ENCODE measurements at regions not wholly inside any gene's neighbourhood (a gene's known extent, or its start where the extent isn't known, plus 50 kb on each side); places are given as distances from the start of the nearest gene placed in this dataset.

DNA sequence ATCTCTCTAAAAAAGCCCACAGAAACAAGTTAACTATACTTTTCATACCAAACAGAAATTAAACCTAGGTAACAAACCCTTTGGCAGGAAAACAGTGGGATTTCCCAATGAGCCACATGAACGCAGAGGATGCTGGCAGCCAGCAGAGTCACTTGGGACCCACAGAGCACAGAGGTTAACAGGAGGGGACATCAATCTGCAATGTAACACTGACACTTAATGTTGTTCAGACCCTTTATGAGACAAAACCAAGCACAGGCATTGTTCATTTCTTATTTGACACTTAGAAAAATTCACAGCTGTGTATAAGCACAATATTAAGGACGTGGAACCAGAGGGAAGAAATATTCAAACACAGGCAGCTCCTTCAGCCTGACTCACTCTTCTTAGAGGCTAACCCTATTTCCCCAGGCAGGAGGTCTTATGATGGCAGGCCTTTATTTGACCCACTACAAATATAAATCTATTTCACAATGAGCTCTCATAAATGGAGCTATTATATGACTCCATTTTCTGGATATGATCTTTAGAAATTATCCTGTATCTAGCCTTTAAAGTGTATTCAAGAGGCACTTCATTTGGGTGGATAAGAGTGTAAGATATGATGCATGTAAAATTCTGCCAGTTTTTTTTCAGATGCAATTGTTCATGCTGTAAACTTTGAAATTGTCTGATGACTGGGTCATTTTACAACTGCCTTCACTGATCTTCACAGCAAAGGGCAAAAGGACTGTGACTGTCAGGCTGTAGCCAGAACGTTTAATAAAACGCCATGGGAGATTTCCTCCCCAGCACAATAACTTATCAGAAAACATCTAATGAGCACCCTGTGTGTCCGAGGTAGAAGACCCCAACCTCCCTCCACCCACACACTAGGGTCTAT lies 132.8 kb upstream of the SATB2 start:
- H3K27me3 Mint-ChIP-seq (ENCODE audit: unreplicated experiment) = peaks cover 20% of the 10 kb centered on the region
- BruUV-seq (replicated peaks) = no TSS peak
- no peaks in the 10 kb centered on the region for H3K4me1 Mint-ChIP-seq (ENCODE audit: low read depth, unreplicated experiment)
- no peak for DNase-seq
- no peak overlapping the region for H3K27ac Mint-ChIP-seq (ENCODE audit: unreplicated experiment)
- H3K4me3 Mint-ChIP-seq (ENCODE audit: low read depth, unreplicated experiment) = no peak overlapping the region
- H3K9me3 Mint-ChIP-seq (ENCODE audit: low read depth, unreplicated experiment) = no peaks in the 10 kb centered on the region
- CTCF ChIA-PET = interaction anchor here (0.7 to 1.0 kb wide), 2 partner anchors 102 to 365 kb away, joined by 3 read pairs; no protein-coding TSS in a partner anchor
- intact Hi-C loops (cut with micrococcal nuclease; ENCODE audit: unreplicated experiment) = loop anchor here (10.0 kb wide), 1 partner anchor 274 kb away; no protein-coding TSS in a partner anchor
- TF ChIP-seq, protein P1, sequence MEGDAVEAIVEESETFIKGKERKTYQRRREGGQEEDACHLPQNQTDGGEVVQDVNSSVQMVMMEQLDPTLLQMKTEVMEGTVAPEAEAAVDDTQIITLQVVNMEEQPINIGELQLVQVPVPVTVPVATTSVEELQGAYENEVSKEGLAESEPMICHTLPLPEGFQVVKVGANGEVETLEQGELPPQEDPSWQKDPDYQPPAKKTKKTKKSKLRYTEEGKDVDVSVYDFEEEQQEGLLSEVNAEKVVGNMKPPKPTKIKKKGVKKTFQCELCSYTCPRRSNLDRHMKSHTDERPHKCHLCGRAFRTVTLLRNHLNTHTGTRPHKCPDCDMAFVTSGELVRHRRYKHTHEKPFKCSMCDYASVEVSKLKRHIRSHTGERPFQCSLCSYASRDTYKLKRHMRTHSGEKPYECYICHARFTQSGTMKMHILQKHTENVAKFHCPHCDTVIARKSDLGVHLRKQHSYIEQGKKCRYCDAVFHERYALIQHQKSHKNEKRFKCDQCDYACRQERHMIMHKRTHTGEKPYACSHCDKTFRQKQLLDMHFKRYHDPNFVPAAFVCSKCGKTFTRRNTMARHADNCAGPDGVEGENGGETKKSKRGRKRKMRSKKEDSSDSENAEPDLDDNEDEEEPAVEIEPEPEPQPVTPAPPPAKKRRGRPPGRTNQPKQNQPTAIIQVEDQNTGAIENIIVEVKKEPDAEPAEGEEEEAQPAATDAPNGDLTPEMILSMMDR (IDR thresholded peaks at IDR 0.05; ENCODE audit: unreplicated experiment) = no peak
- no peaks in the 10 kb centered on the region for H3K36me3 Mint-ChIP-seq (ENCODE audit: insufficient read depth, unreplicated experiment)

DNA sequence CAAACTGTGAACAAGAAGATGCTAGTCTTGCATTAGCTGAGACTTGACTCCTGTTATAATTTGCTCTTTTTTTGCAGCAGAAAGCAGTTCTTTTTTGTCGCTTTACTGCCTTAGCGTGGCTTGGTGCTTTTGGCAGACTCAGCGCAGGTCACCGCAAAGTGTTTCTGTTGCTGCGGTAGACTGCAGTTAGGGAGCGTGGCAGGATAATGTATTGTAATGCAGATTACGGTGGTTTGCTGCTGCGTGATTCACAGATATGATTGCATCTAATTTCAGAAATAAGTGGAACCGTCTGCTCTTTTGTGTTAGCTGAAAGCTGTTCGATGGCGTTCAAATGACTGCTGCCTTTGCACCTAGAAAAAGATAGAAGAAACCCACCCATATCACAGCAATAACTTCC lies 131.6 kb upstream of the SATB2 start:
- TF ChIP-seq, protein P1 (IDR thresholded peaks at IDR 0.05; ENCODE audit: unreplicated experiment) = no peak
- Mint-ChIP-seq H3K9me3 (ENCODE audit: low read depth, unreplicated experiment) (no peaks in the 10 kb centered on the region), H3K4me3 (ENCODE audit: low read depth, unreplicated experiment) (no peak overlapping the region), H3K27me3 (ENCODE audit: unreplicated experiment) (peaks cover 20% of the 10 kb centered on the region), H3K36me3 (ENCODE audit: insufficient read depth, unreplicated experiment) (no peaks in the 10 kb centered on the region), H3K4me1 (ENCODE audit: low read depth, unreplicated experiment) (no peaks in the 10 kb centered on the region), H3K27ac (ENCODE audit: unreplicated experiment) (no peak overlapping the region)
- DNase-seq = no peak
- CTCF ChIA-PET = no interaction called here
- intact Hi-C loops (cut with micrococcal nuclease; ENCODE audit: unreplicated experiment) = no loop called here
- no TSS peak for BruUV-seq (replicated peaks)

DNA sequence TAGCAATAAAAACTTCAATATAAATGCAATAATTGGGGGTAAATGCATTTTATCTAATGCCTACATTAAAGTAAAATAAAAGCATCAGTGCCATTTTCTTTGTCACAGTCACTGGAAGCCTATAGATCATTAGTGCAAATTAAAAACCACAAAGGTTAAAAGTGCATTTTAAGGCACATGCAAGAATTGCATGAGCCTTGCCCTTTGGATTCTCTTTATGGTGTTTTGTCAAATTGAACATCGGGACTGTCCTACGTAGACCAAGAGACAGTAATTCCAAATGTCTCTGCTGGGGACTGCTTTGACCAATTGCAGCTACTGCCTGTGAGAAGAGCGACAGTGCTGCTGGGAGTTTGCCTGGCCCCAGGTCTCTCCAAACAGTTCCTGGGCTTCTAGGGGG lies 130.3 kb upstream of the SATB2 start:
- no peak overlapping the region for H3K4me3 Mint-ChIP-seq (ENCODE audit: low read depth, unreplicated experiment)
- no peak for DNase-seq
- H3K27me3 Mint-ChIP-seq (ENCODE audit: unreplicated experiment) = peaks cover 20% of the 10 kb centered on the region
- H3K4me1 Mint-ChIP-seq (ENCODE audit: low read depth, unreplicated experiment) = no peaks in the 10 kb centered on the region
- intact Hi-C loops (cut with micrococcal nuclease; ENCODE audit: unreplicated experiment) = no loop called here
- no peaks in the 10 kb centered on the region for H3K9me3 Mint-ChIP-seq (ENCODE audit: low read depth, unreplicated experiment)
- TF ChIP-seq, protein P1 (IDR thresholded peaks at IDR 0.05; ENCODE audit: unreplicated experiment) = no peak
- no TSS peak for BruUV-seq (replicated peaks)
- CTCF ChIA-PET = no interaction called here
- H3K36me3 Mint-ChIP-seq (ENCODE audit: insufficient read depth, unreplicated experiment) = no peaks in the 10 kb centered on the region
- H3K27ac Mint-ChIP-seq (ENCODE audit: unreplicated experiment) = no peak overlapping the region

DNA sequence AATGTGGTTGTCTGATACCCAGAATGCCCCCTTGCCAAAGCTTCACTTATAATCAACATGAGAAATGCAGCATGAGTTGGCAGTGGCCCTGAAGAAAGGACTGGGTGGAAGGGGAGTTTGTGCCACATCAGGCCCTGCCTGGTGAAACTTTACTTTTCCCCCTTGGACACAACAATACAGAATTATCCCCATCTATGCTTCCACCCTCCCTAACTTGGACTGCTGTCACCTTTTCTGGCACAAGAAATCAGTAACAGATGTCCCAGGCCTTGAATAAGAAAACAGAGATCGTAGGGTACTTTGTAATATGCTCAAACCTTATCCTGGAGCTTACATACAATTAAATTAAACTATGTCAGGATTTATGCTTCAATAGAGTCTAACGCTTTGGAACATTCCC lies 128.9 kb upstream of the SATB2 start:
- Mint-ChIP-seq H3K27ac (ENCODE audit: unreplicated experiment) (no peak overlapping the region), H3K36me3 (ENCODE audit: insufficient read depth, unreplicated experiment) (no peaks in the 10 kb centered on the region), H3K27me3 (ENCODE audit: unreplicated experiment) (peaks cover 20% of the 10 kb centered on the region), H3K4me1 (ENCODE audit: low read depth, unreplicated experiment) (no peaks in the 10 kb centered on the region), H3K4me3 (ENCODE audit: low read depth, unreplicated experiment) (no peak overlapping the region), H3K9me3 (ENCODE audit: low read depth, unreplicated experiment) (no peaks in the 10 kb centered on the region)
- intact Hi-C loops (cut with micrococcal nuclease; ENCODE audit: unreplicated experiment) = no loop called here
- no peak for DNase-seq
- no TSS peak for BruUV-seq (replicated peaks)
- TF ChIP-seq, protein P1 (IDR thresholded peaks at IDR 0.05; ENCODE audit: unreplicated experiment) = no peak
- CTCF ChIA-PET = no interaction called here

Data from Calu3 (cell line).